Progenitor cell of endocrine pancreas (in vitro differentiated cells): ENCODE measurements at regions not wholly inside any gene's neighbourhood (a gene's known extent, or its start where the extent isn't known, plus 50 kb on each side); places are given as distances from the start of the nearest gene placed in this dataset.
"Not testable (repeated sequence)": the region's sequence is repeated elsewhere in the genome, so short reads cannot be mapped to it uniquely, and the experiment has no call there.

Source experiments
- DNase-seq: peaks from one replicate; pipeline ENCODE4 v3.0.0; 2021; ENCODE audit warnings: low spot score; ENCODE audit not compliant: unreplicated experiment
- H3K27ac Mint-ChIP-seq: 2 replicates; pipeline ENCODE4 v1.8.0; 2021; ENCODE audit warnings: mild to moderate bottlenecking, moderate library complexity, mixed read lengths
- H3K27me3 Mint-ChIP-seq: 2 replicates; pipeline ENCODE4 v1.8.0; 2021; ENCODE audit warnings: mixed read lengths
- H3K36me3 Mint-ChIP-seq: 2 replicates; pipeline ENCODE4 v1.8.0; 2022; ENCODE audit warnings: mixed read lengths; ENCODE audit not compliant: insufficient read depth
- H3K4me1 Mint-ChIP-seq: 2 replicates; pipeline ENCODE4 v1.8.0; 2021; ENCODE audit warnings: low read depth, mixed read lengths
- H3K4me3 Mint-ChIP-seq: 2 replicates; pipeline ENCODE4 v1.8.0; 2021; ENCODE audit warnings: low read depth, mild to moderate bottlenecking, moderate library complexity, mixed read lengths
- H3K9me3 Mint-ChIP-seq: 2 replicates; pipeline ENCODE4 v1.8.0; 2021; ENCODE audit warnings: low read depth, mixed read lengths
- TF ChIP-seq, protein P1 (sequence below): fragments of 200-600 bp; sonication (generic); IDR thresholded peaks from one replicate; pipeline ENCODE4 v1.5.0; 2021; ENCODE audit warnings: antibody characterized with exemption, mild to moderate bottlenecking; ENCODE audit not compliant: unreplicated experiment

DNA sequence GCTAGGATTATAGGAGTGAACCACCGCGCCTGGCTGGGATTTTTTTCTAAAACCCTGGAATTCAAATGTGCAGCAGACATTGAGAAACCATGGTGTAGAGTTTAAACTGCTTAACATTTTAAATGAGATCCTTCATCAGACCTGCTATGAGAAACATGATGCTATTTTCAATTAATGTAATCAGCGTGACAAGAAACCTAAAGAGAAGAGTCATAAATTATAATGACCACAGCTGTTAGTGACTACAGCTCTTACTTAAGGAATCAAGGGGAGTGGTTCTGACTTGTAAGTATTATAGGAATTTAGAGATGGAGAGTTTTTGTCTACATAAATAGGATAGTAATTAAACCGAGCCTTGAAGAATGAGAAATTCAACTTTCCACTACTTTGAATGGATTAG, 170.6 kb downstream of the BARX2 start:
- peaks cover 14% of the 10 kb centered on the region for H3K27me3 Mint-ChIP-seq
- no peak for DNase-seq
- H3K27ac Mint-ChIP-seq, result no peak overlapping the region
- H3K4me1 Mint-ChIP-seq, result no peaks in the 10 kb centered on the region
- peaks cover 21% of the 10 kb centered on the region for H3K9me3 Mint-ChIP-seq
- H3K4me3 Mint-ChIP-seq, result no peak overlapping the region
- no peaks in the 10 kb centered on the region for H3K36me3 Mint-ChIP-seq
- TF ChIP-seq, protein P1, sequence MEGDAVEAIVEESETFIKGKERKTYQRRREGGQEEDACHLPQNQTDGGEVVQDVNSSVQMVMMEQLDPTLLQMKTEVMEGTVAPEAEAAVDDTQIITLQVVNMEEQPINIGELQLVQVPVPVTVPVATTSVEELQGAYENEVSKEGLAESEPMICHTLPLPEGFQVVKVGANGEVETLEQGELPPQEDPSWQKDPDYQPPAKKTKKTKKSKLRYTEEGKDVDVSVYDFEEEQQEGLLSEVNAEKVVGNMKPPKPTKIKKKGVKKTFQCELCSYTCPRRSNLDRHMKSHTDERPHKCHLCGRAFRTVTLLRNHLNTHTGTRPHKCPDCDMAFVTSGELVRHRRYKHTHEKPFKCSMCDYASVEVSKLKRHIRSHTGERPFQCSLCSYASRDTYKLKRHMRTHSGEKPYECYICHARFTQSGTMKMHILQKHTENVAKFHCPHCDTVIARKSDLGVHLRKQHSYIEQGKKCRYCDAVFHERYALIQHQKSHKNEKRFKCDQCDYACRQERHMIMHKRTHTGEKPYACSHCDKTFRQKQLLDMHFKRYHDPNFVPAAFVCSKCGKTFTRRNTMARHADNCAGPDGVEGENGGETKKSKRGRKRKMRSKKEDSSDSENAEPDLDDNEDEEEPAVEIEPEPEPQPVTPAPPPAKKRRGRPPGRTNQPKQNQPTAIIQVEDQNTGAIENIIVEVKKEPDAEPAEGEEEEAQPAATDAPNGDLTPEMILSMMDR, result no peak

DNA sequence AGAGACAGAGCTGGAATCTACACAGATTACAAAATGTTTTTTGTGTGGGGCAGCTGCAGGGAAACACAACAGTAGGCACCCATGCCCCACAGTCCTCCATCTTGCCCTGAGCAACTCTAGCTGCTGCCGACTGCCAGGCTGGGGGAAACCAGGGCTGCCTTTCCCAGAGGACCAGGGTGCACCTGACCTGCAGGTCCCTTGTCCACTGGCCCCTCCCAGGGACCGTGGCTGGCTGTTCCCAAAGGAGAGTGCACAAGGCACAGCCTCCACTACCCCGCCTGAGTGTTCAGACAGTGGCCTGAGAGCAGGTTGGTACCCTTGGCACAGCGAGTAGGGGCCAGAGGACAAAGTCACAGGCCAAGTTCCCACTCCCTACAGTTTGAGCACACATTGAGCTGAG, 181.8 kb downstream of the BARX2 start:
- no peak for DNase-seq
- Mint-ChIP-seq H3K4me1 (no peaks in the 10 kb centered on the region), H3K27me3 (peaks cover 7% of the 10 kb centered on the region), H3K4me3 (no peak overlapping the region), H3K9me3 (peaks cover 7% of the 10 kb centered on the region), H3K27ac (no peak overlapping the region), H3K36me3 (no peaks in the 10 kb centered on the region)
- TF ChIP-seq, protein P1, result no peak

DNA sequence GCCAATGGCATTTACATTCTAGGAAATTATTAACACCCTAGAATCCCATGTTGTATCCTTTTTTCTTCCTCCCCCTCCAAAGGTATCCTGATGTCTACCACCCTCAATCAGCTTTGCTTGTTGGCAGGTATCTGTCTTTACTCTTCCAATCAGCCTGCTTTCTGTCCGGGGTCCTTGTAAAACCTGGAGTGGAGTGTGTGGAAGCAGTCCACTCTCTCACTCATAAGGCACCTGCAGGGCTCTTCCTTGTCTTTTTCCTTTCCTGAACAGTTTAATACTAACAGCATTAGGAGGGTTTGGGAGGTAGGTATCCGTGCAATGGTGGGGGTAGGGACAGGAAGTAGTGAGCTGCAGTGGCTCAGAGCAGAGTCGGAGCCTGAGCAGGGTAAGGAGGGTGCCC, 193.4 kb downstream of the BARX2 start:
- peaks cover 4% of the 10 kb centered on the region for H3K36me3 Mint-ChIP-seq
- peaks cover 23% of the 10 kb centered on the region for H3K9me3 Mint-ChIP-seq
- peaks cover 11% of the 10 kb centered on the region for H3K27me3 Mint-ChIP-seq
- H3K27ac Mint-ChIP-seq, result no peak overlapping the region
- no peak overlapping the region for H3K4me3 Mint-ChIP-seq
- DNase-seq, result no peak
- no peaks in the 10 kb centered on the region for H3K4me1 Mint-ChIP-seq
- TF ChIP-seq, protein P1, result no peak

DNA sequence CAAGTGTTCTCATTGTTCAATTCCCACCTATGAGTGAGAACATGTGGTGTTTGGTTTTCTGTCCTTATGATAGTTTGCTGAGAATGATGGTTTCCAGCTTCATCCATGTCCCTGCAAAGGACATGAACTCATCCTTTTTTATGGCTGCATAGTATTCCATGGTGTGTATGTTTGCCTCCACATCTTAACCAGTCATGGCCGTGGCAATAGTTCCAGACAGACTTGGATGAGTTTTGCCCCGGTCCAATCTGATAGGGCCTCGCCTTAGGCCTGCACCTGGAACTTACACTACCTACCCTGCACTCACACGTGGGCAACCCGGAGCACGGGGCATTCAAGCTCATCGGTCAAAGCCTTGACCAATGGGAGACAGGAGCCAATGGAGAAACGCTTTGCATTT, 197.0 kb downstream of the BARX2 start:
- H3K36me3 Mint-ChIP-seq, H3K4me1 Mint-ChIP-seq, H3K27ac Mint-ChIP-seq, DNase-seq, H3K4me3 Mint-ChIP-seq, H3K27me3 Mint-ChIP-seq: not testable (repeated sequence)
- peaks cover 20% of the 10 kb centered on the region for H3K9me3 Mint-ChIP-seq

DNA sequence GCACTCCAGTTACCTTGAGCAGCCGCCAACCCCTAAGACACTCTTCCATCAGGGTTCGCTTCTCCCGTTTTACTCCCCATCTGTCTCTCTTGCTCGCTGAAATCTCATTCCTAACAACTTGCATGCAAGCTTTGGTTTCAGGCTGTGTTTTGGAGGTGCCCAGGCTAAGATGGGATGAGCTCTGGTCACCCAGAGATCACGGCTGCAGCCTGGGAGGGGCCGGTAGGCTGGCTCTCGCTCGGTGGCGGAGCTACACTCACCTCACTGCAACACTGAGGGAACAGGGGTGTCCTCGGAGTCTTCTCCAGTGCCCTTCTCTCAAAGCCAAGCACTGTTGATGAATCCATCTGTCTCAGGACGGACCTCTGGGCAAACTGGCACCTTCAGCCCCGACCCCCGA, 197.5 kb downstream of the BARX2 start:
- Mint-ChIP-seq H3K4me1 (peaks cover 7% of the 10 kb centered on the region), H3K9me3 (peaks cover 20% of the 10 kb centered on the region)
- TF ChIP-seq, protein P1, result no peak

DNA sequence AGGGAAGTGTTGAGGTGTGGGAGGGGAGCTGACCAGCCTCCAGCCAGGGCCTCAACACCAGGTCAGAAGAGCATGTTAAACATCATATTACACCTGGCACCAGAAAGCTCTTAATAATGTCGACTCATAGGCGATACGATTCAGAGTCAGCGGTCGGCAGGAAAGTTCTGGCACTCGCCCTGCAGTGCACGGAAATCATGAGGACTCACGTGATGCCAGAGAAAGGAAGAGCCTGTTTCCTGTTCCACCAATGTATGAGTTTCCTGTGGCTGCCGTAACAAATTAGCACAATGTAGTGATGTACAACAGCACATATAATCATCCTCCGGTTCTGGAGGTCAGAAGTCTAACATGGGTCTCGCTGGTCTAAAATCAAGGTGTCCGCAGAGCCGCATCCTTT, 198.8 kb downstream of the BARX2 start:
- DNase-seq, result no peak
- Mint-ChIP-seq H3K27ac (no peak overlapping the region), H3K27me3 (no peaks in the 10 kb centered on the region)

More for the DNA sequence above, 197.5 kb downstream of the BARX2 start:
- DNase-seq, result no peak
- peaks cover 4% of the 10 kb centered on the region for H3K36me3 Mint-ChIP-seq
- H3K4me3 Mint-ChIP-seq, result no peak overlapping the region
- no peak overlapping the region for H3K27ac Mint-ChIP-seq
- no peaks in the 10 kb centered on the region for H3K27me3 Mint-ChIP-seq

More for the DNA sequence above, 198.8 kb downstream of the BARX2 start:
- Mint-ChIP-seq H3K4me1 (peaks cover 7% of the 10 kb centered on the region), H3K9me3 (peaks cover 11% of the 10 kb centered on the region), H3K4me3 (no peak overlapping the region), H3K36me3 (peaks cover 4% of the 10 kb centered on the region)
- TF ChIP-seq, protein P1, result no peak
